GM21528 (cell line): ENCODE measurements at regions not wholly inside any gene's neighbourhood (a gene's known extent, or its start where the extent isn't known, plus 50 kb on each side); places are given as distances from the start of the nearest gene placed in this dataset.

ENCODE experiments used
- ATAC-seq: cut with Tn5 transposase; IDR thresholded peaks from one replicate; pipeline ENCODE4 v1.9.1; 2021; ENCODE audit warnings: mild to moderate bottlenecking, moderate library complexity; ENCODE audit not compliant: unreplicated experiment, low FRiP score

DNA sequence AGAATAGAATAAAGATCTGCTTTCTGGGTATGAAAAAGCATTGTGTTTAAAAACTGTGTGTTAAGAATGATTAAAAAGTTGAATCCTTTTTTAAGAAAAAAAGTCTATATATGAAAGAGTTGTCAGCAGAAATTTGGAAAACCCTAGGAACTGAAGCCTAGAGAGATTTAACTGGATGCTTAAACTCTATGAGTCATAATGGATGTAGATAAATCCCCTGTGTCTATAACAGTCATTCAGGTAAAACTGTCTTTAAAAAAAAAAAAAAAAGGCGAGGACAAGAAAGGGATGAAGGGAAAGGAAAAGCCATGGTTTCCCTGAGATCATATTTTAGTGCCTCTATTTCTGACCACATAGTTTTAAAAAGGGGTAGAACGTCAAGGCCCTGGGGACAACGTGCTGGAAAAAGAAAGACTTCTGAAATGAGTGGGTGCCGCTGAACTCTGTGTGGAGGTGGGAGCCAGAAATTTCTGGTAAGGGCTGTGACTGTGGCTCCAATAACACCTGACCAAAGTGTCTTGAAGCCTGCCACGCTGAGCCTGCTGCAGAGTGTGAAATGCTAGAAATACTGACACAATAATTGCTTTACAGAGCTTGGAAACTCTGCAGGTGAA lies 302.6 kb upstream of the ARID1B start:
- no peak for ATAC-seq

DNA sequence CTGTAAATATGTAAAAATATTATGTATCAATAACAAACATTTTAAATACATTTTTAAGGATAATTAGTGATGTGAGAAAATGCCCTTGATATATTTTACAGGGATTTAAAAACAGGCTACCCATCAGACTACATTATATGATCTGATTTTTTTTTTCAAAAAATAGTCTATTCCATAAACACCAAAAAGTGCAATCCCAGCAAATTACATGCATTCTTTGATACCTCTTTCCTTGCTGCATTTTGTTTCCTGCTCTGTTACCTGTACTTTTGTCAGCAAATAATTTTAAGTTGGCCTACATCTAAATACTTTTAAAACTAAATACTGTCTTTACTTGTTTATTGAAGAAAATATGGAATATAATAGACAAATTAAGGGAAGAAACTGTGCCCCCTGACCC lies 306.2 kb upstream of the ARID1B start:
- no peak for ATAC-seq

DNA sequence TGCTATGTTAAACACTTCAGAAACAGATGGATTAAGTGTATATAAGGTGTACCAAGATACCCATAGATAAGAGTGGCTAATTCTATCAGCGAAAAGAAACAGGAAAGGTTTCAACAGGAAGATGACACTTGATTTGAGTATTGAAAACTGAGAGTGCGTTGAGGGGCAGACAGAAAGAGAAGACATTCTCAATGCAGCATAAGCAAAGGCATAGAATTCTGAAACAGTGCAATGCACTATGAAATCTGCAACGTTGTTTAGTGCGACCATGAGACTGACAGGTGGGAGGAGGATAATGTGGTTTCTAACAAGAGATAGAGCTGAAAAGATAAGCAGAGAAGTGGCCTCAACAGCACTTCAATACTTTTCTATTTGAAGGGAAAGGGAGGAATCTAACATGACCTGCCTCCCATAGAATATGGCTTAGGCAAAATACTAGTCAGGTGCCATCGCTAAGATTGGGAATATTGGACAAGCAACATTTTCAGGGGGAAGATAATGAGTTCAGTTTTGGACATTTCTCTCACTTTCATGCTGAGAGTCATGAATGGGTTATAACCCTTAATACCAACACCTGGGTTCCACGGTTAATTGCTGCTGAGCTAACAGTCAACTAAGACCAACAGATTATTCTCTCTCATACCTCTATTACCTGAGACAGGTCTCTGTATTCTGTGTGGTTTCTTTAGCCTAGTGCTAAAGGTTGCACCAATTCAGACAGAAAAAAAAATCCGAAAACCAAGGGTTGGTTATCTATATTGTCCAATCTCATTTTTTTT lies 312.9 kb upstream of the ARID1B start:
- peak; percentile 71 for ATAC-seq

DNA sequence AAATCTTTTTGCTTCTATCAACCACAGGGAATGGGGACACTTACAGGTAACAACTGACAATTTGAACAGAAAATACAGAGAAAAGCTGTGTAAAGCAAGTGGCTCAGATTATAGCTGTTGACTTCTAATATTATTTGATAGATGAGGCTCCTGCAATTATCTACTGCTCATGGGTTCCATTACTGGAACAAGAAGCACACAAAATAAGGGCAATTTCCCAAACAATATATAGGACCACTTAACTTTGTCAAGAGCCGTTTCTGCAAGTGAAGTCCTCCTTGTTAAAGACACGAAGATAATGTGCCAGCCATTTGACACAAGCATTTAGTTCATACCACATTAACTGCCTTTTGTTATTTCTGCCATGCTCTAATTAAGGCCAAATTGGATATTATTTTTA lies 315.5 kb upstream of the ARID1B start:
- ATAC-seq, result no peak

DNA sequence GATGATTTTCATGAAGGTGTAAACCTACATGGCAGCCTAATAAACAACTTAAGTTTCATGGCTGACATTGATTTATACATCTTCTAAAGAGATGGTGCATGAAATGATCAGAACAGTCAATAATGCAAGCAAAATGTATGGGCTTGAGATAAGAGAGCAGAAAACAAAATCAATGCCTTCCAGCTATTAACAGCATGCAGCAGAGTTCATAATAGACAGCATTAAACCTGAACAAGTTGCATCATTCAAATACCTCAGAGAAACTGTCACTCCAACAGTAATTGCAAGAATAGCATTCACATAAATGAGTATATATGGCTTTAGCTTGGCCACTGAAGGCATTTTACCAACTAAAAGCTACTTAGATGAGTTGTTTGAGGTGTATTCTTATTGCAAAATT lies 319.6 kb upstream of the ARID1B start:
- no peak for ATAC-seq

DNA sequence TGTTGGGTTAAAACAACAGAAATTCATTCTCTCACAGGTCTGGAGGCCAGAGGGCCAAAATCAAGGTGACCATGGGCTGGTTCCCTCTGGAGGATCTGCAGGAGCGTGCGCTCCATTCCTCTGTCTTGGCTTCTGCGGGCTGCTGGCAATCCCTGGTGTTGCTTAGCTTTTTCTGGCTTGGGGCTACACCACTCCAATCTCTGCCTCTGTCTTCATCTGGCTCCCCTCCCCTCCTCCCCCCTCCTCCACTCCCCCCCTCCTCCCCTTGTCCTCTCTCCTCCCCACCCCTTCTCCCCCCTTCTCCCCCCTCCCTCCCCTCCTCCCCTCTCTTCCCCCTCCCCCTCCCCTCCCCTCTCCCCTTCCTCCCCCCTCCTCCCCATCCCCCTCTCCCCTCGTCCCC lies 321.3 kb upstream of the ARID1B start:
- no peak for ATAC-seq

DNA sequence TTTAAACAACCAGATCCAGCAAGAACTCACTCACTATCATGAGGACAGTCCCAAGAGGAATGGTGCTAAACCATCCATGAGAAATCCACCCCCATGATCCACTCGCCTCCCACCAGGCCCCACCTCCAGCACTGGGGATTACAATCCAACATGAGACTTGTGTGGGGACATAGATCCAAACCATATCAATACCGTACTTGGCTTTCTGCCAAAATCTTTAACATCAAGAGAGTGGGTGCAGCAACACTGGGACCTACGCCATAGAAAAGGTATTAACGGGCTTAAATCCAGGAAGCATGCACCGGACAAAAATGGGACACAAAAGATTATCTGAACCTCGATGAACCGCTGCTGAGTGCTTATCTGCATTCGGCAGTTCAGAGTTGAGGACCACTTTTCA lies 322.3 kb upstream of the ARID1B start:
- ATAC-seq, result no peak

DNA sequence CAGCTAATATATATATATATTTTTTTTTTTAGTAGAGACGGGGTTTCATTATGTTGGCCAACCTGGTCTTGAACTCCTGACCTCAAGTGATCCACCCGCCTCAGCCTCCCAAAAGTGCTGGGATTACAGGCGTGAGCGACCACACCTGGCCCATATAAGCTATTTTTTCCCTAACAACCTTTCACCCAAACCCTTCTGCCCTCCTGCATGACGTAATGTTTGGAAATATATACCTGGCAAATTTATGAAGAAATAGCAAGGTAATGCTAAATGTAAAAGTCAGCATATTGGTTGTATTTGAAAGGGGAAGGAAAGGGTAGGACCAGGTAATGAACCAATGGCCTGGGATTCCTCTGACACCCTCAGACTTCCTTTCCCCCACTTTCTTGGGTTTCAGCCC lies 325.5 kb upstream of the ARID1B start:
- no peak for ATAC-seq

DNA sequence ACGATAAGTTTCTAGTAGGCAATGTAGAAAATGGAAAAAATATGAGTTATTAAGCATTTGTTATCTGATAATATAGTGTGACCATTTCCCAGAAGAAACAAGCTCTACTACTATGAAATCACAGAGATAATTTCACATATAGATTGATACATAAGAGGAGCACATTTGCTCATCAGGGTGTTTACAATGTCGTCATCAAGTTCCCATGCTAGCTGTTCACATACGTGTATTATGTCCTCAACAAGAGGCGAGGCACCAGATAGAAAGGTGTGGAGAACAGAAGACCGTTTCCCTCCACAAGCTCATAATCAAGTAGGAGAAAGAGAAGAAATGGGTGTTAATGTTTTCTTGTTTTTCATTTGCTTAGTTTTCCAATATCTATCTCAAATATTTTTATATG lies 326.1 kb upstream of the ARID1B start:
- ATAC-seq, result no peak

DNA sequence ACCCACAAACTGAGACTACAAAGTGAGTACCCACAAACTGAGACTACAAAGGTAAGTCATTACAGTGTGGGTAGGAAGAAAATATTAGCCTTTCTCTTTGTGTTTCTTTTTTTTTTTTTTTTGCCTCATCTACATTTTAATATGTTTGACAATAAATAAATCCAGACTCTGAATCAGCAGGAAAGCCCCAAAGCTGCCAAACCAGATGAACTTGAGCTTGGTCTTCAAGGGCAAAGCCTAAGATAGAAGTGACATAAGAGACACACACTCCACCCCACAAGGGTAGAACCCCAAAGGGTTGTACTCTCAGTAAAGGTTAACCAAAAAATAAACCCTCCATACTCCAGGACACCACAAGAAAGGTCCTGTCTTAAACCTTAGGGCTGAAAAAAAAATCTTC lies 326.8 kb upstream of the ARID1B start:
- no peak for ATAC-seq

DNA sequence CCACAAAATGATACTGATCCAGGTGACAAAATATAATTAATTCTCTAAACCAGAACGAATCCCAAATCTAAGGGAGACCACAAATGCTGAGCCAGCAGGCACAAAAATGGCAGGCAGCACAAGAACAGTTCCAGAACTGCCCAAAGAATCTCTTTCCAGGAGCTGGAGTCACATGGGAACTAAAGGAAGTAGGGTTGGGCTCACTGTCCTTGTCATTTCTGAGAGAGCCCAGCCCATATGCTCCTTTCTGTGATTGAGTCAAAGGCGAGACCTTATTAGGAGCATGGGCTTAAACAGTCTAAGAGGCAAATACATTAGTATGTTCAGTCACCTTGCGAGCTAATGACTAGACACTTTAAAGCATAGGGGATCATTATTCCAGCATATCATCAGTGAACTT lies 327.6 kb upstream of the ARID1B start:
- no peak for ATAC-seq

DNA sequence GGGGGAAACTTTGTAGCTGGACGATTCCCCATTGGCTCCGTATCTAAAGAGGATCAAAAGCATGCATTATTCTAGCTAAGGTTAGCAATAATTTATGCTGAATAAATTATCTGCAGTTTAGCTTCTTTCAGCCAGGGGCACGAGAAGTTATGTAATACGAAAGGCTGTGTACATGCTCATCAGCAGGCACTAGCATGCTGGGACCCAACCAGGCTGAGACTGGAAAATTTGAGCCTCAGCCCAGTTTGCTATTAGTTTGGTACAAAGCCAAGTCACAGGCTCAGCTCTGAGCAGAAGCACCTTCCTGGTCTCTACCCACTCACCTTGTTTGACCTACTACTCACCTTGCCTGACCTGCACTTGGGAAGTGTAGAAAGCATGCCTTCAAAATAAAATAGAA lies 328.1 kb upstream of the ARID1B start:
- ATAC-seq, result no peak

DNA sequence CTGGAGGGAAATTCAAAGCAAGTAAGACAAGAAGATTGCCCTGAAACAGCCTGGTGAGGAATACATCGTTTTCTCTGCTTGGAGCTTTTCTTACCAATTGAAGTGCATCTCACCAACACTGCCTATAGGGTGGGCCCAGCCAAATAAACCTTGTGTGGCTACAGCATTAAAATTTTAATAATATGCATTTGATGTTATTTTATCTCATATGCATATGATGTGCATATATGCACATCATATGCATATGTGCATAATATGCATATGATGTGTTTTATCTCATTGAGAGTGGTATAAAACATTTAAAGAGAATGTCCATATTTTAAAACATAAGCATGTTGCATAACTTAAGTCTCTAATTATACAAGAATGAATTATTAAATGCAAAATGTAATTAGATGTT lies 328.6 kb upstream of the ARID1B start:
- ATAC-seq, result no peak

DNA sequence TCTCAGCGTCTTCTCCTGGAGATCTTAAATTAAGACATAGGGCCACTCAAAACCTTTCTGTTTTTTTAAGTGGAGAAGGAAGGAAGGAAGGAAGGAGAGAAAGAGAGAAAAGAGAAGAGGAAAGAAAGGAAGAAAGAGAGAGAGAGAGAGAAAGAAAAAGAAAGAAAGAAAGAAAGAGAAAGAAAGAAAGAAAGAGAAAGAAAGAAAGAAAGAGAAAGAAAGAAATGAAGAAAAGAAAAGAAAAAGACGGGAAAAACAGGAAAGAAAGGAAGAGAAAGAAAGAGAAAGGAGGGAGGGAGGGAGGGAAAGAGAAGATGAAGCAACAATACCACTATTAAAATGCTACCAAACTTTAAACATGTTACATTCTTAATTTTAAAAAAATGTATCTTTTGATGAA lies 336.5 kb upstream of the ARID1B start:
- ATAC-seq, result no peak

DNA sequence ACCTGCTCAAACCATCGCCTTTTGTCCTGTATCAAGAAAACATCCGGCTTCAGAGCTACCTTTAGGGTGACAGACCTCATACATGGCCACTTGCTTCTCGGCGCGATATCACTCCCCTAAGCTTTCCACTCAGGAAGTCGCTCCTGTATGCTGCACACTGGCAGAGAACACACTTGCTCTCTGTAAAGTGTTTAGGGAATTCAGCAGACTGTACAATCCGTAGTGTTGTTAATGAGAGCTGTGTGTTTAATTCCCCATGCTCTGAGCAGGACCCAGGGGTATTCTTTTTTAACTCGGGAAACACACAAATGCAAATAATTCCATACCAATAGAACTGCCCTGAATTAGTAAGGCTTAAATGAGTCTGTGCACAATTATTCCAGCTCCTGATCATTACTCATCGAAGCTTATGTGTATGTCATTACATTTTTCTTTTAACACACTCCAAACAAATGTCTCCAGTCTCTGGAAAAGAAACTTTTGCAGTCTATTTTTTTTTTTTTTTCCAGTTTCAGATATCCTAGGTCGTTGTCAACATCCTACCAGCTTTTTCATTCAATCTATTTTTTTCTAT lies 338.7 kb upstream of the ARID1B start:
- no peak for ATAC-seq

DNA sequence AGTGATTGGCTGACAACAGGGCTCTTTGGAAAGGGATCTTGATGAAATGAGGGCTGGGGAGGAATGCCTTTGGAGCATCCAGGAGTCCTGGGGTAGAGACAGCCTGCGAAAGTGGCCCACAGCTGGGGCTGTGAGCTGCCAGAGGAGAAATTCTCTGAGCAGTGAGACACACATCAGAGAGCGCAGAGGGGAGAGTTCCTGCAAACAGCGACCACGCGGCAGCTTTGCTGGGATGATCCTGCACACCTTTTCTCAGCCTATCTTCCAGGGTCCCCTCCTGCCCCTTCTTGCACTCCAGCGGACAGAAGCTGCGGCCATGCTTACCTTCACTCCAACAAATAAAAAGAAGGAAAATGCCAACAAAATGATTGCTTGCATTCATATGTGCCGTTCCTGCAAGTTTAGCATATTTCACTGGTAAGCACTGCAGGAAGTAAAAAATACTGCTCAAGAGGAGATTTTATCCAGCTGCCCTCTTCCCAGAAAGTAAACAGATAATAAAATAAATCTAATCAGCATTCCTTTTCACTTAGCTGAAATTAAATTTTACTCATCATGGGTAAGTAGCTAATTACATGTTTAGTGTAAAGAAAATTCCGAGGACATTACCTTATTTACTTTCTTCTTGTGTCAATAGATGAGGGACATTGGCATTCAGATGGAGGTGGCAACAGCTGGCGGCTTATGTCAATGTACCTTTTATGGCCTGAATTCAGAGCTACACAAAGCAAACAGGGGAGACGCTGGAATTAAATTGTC lies 339.9 kb upstream of the ARID1B start:
- ATAC-seq, result no peak

DNA sequence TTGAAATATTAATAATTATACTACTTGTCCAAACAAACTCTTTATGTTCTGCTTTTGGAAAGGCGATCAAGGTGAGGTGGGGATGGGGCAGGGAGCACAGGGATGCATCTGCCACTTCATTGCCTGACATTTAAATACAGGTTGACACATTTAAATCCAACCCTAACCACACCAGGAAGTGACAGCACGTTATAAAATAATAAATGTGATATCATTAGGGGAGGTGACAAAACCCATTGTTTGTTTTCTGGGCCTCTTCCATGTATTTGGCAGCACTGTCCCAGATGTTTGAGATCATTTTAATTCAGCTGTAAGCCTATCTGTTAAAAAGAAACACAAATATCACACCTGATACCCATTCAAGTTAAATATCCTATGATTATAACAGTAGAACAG lies 342.4 kb upstream of the ARID1B start:
- no peak for ATAC-seq

DNA sequence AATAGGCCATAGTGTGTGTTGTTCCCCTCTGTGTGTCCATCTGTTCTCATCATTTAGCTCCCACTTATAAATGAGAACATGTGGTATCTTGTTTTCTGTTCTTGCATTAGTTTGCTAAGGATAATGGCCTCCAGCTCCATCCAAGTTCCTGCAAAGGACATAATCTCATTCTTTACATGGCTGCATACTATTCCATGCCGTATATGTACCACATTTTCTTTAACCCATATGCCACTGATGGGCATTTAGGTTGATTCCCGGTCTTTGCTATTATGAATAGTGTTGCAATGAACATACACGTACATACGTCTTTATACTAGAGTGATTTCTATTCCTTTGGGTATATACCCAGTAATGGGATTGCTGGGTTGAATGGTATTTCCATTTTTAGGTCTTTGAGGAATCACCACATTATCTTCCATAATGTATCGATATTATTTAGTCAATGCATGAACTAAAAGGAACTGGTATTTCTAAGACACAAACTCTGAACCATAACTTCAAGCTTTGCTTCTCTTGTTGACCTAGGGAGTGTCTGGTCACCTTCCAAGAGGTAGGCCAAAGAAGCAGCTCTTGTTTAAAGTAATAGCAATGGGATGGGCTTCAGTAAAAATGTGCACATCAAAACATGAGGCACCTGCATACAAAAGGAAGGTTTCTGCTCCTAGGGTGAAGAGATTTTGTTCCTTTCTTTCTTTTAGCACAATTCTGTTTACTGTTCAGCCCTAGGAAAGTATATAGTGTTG lies 343.0 kb upstream of the ARID1B start:
- ATAC-seq, result no peak

DNA sequence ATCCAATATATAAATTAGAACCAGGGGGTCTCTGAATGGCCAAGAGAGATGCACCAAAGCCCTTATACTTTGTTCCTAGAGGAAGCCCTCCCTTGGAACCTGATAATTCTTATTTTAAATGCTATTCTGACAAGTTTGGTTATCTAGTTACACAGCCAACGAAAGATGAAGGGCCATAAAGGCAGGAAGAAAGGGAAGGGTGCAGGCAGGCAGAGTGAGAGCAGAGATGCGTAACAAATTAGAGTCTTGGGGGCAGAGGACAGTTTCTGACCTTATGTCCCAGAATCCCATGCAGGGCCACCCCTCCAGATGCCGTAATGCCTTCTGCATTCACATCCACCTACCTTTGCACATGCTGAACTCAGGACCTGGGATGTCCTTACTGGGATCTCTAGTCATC lies 344.6 kb upstream of the ARID1B start:
- no peak for ATAC-seq

DNA sequence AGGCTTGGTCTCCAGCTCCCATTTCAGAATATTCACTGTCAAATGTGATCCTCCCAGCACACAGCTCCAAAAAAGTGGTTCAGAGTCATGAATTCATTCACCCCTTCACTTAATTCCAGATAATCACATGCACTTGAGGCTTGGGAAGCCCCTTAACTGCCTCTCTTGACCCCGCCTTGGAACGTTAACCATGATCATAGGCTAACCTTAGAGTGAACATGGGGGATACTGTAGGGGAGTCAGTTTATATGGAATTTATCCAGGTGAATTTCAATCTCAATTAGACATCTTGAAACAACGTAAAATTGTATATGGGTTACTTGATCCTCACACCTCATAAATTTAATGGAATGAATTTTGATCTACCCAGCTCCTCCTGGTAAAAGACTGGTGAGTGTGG lies 346.8 kb upstream of the ARID1B start:
- no peak for ATAC-seq

DNA sequence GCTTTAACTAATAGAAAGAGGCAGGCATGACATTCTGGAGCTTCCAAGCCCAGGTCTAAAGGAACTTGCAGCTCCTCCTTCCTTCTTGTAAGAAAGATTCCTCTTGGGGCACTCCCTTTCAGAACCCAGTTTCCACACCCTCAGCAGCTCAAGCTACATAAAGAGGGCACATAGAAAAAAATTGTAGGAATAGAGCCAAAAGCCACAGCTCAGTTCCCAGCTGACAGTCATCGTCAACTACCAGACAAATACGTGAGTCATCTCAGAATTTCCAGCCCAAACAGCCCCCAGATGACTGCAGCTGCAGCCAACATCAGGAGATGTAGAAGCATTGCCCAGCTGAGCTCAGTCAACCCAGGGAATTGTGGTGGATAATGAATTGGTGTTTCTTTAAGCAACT lies 349.8 kb upstream of the ARID1B start:
- ATAC-seq, result no peak
